Memory B cell (primary cell): ENCODE measurements at regions not wholly inside any gene's neighbourhood (a gene's known extent, or its start where the extent isn't known, plus 50 kb on each side); places are given as distances from the start of the nearest gene placed in this dataset.

ENCODE experiments used
- ATAC-seq: fragments of 150-1000 bp; cut with Tn5 transposase; 2 replicates; pipeline ENCODE4 v1.10.0; 2021; ENCODE audit warnings: low read depth, mild to moderate bottlenecking, moderate library complexity
- DNase-seq, 2 donors: peaks; one replicate each; pipeline ENCODE4 v3.0.0; 2022; ENCODE audit warnings: low spot score in 2 of 2
- H3K27ac Mint-ChIP-seq: one replicate; pipeline ENCODE4 v1.8.0; 2022; ENCODE audit warnings: mild to moderate bottlenecking, moderate library complexity, mixed read lengths
- H3K27me3 Mint-ChIP-seq: one replicate; pipeline ENCODE4 v1.8.0; 2022; ENCODE audit warnings: mixed read lengths
- H3K36me3 Mint-ChIP-seq: one replicate; pipeline ENCODE4 v1.8.0; 2022; ENCODE audit warnings: mild to moderate bottlenecking, mixed read lengths
- H3K4me1 Mint-ChIP-seq: one replicate; pipeline ENCODE4 v1.8.0; 2022; ENCODE audit warnings: mixed read lengths
- H3K4me3 Mint-ChIP-seq: one replicate; pipeline ENCODE4 v1.8.0; 2022; ENCODE audit warnings: mild to moderate bottlenecking, moderate library complexity, mixed read lengths
- H3K9me3 Mint-ChIP-seq: one replicate; pipeline ENCODE4 v1.8.0; 2022; ENCODE audit warnings: mixed read lengths

DNA sequence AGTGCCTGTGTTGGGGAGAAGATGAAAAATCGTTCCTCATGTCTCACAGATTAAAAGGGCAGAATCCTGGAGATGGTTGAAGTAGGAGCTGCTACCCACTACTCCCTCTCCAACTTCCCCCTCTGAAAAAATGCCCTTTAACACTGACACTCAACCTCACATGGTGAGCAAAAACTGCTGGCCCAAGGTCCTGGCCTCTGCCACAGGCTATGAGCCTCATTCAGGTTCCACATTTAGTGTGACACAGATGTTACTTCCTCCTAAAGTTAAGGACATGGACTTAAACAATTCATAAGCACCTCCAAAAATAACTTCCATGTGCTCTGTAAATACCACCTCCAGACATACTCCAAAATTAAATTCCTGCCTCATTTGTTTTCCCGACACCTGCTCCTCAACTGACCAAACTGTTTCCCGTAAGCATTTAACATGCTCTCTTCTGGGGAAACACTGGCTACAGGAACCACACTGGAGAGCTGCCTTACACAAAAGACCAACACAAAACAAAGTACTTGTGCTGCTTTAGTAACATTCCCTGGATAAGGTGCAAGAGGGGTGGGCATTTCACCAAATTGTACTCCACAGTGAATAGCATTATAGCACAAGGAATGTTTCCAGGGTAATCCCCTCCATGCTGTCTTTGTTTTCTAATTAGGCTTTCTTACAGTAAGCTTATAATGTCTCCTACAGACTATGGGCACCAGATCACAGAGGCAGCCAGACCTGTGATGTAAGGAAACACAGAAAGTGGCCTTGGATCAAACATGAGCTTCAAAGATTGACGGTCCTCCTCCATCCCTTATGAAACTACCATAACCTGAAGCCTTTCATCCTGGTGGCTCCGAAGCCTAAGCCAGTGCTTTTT is 57.0 kb downstream of the PHLDA1 start:
- Mint-ChIP-seq H3K36me3 (no peaks in the 10 kb centered on the region), H3K27me3 (no peaks in the 10 kb centered on the region), H3K4me3 (no peak overlapping the region), H3K27ac (no peak overlapping the region), H3K4me1 (peaks cover 6% of the 10 kb centered on the region), H3K9me3 (no peaks in the 10 kb centered on the region)
- no peak for DNase-seq
- ATAC-seq = no peak

DNA sequence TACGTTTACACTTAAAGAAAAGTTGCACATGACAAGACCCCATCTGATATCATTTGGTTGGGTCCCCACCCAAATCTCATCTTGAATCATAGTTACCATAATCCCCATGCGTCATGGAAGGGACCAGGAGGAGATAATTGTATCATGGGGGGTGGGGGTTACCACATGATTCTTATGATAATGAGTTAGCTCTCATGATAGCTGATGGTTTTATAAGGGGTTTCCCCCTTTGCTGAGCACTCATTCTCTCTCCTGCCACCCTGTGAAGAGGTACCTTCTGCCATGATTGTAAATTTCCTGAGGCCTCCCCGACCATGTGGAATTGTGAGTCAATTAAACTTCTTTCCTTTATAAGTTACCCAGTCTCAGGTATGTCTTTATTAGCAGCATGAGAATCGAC is 60.3 kb downstream of the PHLDA1 start:
- no peak overlapping the region for H3K4me3 Mint-ChIP-seq
- no peaks in the 10 kb centered on the region for H3K9me3 Mint-ChIP-seq
- DNase-seq (no peak), ATAC-seq (no peak)
- no peaks in the 10 kb centered on the region for H3K27me3 Mint-ChIP-seq
- H3K36me3 Mint-ChIP-seq = no peaks in the 10 kb centered on the region
- H3K27ac Mint-ChIP-seq = no peak overlapping the region
- H3K4me1 Mint-ChIP-seq = no peaks in the 10 kb centered on the region

DNA sequence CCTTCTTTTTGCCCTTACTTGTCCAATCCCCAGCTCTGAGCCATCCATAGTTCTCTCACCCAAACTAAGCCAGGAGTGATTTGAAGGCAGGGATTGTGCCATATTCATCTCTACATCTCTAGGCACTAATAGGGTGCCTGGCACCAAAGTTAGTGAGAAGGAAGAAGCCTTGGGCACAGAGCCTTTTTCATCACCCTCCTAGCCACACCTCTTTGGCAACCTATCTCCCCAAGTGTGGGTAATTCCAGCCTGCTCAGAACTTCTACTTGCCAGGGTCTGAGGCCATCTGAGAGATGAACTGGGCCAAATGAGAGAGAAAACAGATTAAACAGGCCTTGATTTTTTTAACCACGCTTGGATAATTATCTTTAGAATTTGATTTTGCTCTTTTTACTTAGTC is 61.3 kb downstream of the PHLDA1 start:
- Mint-ChIP-seq H3K27me3 (no peaks in the 10 kb centered on the region), H3K9me3 (no peaks in the 10 kb centered on the region), H3K36me3 (no peaks in the 10 kb centered on the region), H3K27ac (no peak overlapping the region), H3K4me1 (no peaks in the 10 kb centered on the region), H3K4me3 (no peak overlapping the region)
- no peak for ATAC-seq
- DNase-seq = no peak

DNA sequence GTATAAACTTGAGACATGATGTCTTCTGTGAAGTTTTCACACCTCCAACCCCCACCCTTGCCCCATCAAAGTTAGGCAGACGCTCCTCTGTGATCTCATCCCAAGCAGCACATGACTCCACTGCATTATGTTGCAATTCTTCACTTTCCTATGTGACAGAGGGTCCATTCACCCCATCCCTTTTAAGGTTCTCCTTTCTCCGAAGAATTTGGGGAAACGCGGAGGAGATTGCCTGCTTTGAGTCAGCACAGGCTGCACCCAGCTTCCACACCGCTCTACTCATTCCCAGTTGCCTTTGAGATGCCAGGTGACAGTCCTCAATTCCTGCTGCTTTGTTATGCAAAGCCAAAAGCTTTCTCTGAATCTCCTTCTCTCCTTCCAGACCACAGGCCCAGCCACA is 61.8 kb downstream of the PHLDA1 start:
- no peak for DNase-seq
- no peak overlapping the region for H3K27ac Mint-ChIP-seq
- H3K36me3 Mint-ChIP-seq = no peaks in the 10 kb centered on the region
- no peaks in the 10 kb centered on the region for H3K27me3 Mint-ChIP-seq
- no peak overlapping the region for H3K4me3 Mint-ChIP-seq
- no peak for ATAC-seq
- H3K9me3 Mint-ChIP-seq = no peaks in the 10 kb centered on the region
- H3K4me1 Mint-ChIP-seq = no peaks in the 10 kb centered on the region

DNA sequence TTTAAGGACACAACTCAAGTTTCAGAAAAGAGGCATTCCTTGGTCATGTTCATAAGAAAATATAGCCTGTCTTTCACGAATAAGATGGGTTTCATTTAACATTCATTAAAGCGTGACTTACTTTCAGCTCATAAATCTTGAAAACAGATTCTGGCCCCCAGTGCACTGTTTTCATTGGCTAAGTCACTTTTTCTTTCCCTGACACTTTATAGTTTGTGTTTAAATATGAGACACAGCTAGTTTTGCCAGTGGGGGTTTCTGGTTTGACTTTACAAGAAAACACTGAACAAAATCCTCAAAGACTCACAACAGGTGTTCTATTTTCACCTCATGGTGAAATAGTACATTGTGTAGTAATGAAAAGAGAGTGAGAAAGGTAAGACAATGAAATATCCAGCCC is 65.9 kb downstream of the PHLDA1 start:
- H3K9me3 Mint-ChIP-seq = no peaks in the 10 kb centered on the region
- H3K4me1 Mint-ChIP-seq = peaks cover 6% of the 10 kb centered on the region
- DNase-seq (no peak), ATAC-seq (no peak)
- H3K4me3 Mint-ChIP-seq = no peak overlapping the region
- H3K36me3 Mint-ChIP-seq = no peaks in the 10 kb centered on the region
- no peaks in the 10 kb centered on the region for H3K27me3 Mint-ChIP-seq
- H3K27ac Mint-ChIP-seq = no peak overlapping the region

DNA sequence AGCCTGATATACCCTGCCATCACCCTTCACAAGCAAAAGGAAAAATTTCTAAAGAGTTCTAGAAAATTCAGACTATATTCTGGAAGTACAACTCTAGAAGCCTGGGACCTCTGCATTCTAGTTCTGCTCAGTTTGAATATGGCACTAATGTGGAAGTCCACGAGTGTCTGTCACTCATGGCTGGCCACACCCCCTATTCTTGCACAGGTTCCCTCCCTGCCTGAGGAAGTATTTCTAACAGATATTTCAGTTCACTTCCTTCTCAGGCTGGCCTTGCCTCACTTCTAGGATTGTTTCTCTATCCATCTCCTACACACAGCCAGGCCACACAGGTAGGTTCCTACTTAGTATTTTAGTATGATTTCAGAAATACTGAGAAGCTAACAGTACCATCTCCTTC is 67.4 kb downstream of the PHLDA1 start:
- no peak overlapping the region for H3K27ac Mint-ChIP-seq
- no peak overlapping the region for H3K4me3 Mint-ChIP-seq
- H3K27me3 Mint-ChIP-seq = no peaks in the 10 kb centered on the region
- peaks cover 6% of the 10 kb centered on the region for H3K4me1 Mint-ChIP-seq
- H3K9me3 Mint-ChIP-seq = no peaks in the 10 kb centered on the region
- no peaks in the 10 kb centered on the region for H3K36me3 Mint-ChIP-seq
- DNase-seq (no peak), ATAC-seq (peak; percentile 97)

DNA sequence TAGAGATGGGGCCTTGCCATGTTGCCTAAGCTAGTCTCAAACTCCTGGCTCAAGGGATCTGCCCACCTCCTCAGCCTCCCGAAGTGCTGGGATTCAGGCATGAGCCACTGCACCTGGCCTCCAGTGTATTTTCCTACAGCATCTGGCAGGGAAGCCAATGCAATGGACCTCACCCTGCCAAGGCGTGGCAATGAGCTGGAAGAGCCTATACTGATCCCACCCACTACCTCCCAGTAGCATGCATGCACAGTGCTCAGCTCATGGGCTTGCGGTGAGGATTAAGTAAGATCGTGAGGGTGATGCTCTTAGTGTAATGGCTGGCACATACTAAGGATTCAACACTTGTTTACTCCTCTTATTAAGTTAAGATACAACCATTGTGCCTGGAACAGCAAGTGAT is 69.7 kb downstream of the PHLDA1 start:
- no peaks in the 10 kb centered on the region for H3K27me3 Mint-ChIP-seq
- no peak overlapping the region for H3K27ac Mint-ChIP-seq
- no peaks in the 10 kb centered on the region for H3K9me3 Mint-ChIP-seq
- no peak overlapping the region for H3K4me3 Mint-ChIP-seq
- peaks cover 6% of the 10 kb centered on the region for H3K4me1 Mint-ChIP-seq
- no peaks in the 10 kb centered on the region for H3K36me3 Mint-ChIP-seq
- DNase-seq (no peak), ATAC-seq (no peak)

DNA sequence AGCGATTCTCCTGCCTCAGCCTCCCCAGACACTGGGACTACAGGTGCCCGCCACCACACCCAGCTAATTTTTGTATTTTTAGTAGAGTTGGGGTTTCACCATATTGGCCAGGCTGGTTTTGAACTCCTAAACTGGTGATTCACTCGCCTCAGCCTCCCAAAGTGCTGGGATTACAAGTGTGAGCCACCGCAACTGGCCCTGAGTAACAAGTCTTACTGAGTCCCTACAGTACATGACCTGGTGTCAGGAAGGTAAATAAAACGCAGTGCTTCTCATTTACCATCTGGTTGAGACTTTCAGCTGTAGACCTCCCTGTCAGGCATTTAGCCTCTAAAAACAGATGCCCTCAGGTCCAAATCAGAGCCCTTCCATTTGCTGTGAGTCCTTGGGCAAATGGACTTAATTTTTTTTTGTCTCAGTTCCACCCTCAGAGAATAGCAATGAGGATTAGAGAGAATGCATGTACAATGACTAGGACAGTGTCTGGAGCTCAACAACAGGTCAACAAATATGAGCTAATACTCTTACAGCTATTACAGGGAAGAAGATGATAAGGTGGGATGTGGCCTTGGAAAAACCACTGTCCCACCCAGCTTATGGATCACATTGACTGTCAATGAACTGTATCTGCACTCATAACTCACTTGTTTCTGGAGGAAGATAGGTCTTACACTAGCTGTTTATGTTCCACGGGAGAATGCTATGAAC is 70.5 kb downstream of the PHLDA1 start:
- no peak for ATAC-seq
- H3K36me3 Mint-ChIP-seq = no peaks in the 10 kb centered on the region

DNA sequence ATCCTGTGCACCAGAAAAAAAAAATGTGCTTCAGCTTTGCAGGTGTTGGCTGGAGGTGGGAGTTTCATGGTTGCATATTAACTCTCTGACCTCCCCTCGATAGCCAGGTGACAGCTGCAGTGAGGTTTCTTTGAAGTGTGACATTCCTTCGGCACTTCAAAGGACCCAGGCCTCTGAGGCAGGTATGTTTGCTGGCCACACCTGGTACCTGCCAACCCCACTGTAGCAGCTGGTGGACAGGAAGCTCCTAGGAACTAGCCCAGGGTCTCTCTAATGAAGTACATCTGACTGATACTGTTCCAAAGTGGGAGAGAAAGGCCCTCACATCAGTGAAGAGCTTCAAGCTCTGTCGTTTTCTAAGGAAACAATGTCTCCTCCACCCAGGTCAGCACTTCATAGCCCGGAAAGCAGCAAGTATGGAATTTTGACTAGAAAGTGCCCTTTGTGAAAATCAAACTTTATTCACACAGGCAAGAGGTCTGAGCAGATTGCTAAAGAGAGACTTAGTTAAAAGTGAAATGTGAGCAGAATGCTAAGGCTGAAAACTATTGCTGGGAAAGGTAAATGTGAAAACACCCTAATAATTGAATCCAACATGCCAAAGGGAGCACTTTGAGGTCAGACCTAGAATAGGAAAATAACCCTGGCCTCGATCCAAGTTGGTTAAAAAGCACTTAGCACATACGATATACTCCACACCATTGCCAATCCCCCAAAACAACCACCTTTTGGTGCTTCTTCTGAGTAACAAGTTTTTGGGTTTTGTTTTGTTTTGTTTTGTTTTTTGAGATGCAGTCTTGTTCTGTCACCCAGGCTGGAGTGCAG is 71.3 kb downstream of the PHLDA1 start:
- Mint-ChIP-seq H3K9me3 (no peaks in the 10 kb centered on the region), H3K36me3 (no peaks in the 10 kb centered on the region), H3K27me3 (no peaks in the 10 kb centered on the region), H3K4me3 (no peak overlapping the region), H3K27ac (no peak overlapping the region), H3K4me1 (peaks cover 6% of the 10 kb centered on the region)
- DNase-seq (no peak), ATAC-seq (no peak)

More for the DNA sequence above, 70.5 kb downstream of the PHLDA1 start:
- Mint-ChIP-seq H3K27me3 (no peaks in the 10 kb centered on the region), H3K9me3 (no peaks in the 10 kb centered on the region), H3K27ac (no peak overlapping the region), H3K4me1 (peaks cover 6% of the 10 kb centered on the region), H3K4me3 (no peak overlapping the region)
- no peak for DNase-seq

DNA sequence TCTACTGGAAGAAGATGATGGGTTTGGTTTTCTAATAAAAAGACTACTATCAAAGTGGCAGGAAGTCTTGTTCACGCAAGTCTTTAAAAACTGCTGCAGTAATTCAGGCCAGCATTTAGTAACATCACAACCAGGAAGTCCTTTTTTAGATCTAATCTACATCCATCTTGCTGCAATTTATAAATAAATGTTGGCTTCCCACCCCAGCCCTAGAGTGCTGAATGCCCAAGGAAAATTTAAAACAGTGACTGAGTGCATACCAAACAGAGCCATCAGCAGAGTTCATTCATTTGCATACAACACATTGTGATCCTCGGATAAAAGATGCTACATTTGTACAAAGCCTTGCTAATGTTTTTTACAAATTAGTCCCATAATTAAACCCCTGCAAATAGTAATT is 72.1 kb downstream of the PHLDA1 start:
- Mint-ChIP-seq H3K4me1 (peaks cover 6% of the 10 kb centered on the region), H3K27me3 (no peaks in the 10 kb centered on the region), H3K27ac (no peak overlapping the region), H3K36me3 (no peaks in the 10 kb centered on the region), H3K9me3 (no peaks in the 10 kb centered on the region), H3K4me3 (no peak overlapping the region)
- DNase-seq = no peak
- no peak for ATAC-seq

DNA sequence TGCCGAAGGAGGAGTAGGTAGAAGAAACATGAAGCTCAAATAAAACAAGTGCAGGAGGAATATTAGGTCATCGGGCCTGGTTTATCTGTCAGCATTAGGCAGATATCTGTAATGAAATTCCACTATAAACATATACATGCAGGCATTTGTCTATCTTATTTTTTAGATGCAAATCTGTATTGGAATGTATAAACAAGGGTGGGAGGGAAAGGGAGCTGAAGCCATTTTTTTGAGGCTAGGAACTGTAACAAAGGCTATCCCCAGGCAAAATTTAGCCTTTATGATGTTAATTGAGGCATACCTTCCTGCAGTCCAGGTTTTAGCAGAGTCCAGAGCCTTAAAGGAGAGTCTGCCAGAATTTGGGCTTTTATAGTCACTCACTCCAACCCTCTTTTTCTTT is 72.5 kb downstream of the PHLDA1 start:
- Mint-ChIP-seq H3K4me3 (no peak overlapping the region), H3K27ac (no peak overlapping the region), H3K4me1 (peaks cover 2% of the 10 kb centered on the region), H3K36me3 (no peaks in the 10 kb centered on the region), H3K27me3 (no peaks in the 10 kb centered on the region), H3K9me3 (no peaks in the 10 kb centered on the region)
- ATAC-seq (no peak), DNase-seq (no peak)

DNA sequence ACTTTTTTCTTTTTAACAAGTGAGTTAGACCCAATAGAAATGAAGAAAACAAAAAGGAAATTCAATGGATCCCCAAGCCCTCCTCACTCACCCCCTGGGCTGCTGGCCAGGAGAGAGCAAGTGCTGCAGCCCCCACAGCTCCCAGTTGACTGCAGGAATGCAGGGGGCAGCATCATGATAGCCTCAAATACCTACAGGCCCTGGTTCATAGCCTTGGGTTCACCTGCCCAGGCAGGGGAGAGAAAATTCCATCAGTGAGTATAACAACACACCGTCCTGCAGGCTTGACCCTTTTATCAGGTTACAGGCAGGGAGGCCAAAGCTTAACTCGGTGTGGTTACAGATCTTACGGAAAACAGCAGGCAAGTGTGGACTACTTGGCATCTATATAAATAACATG is 76.3 kb downstream of the PHLDA1 start:
- DNase-seq (no peak), ATAC-seq (no peak)
- Mint-ChIP-seq H3K9me3 (no peaks in the 10 kb centered on the region), H3K4me1 (no peaks in the 10 kb centered on the region), H3K27me3 (no peaks in the 10 kb centered on the region), H3K4me3 (no peak overlapping the region), H3K27ac (no peak overlapping the region), H3K36me3 (no peaks in the 10 kb centered on the region)

DNA sequence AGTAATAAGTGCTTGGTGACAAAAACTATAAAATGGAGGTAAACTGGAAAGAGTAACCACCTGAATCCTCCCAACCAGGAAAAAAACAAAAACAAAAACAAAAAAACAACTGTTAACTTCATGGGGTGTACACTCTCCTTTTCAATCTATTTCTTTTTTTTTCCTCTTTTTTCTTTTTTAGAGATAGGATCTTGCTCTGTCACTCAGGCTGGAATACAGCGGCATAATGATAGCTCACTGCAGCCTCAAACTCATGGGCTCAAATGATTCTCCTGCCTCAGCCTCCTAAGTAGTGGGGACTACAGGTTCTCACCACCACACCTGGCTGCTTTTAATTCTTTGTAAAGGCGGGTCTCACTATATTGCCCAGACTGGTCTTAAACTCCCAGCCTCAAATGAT is 76.8 kb downstream of the PHLDA1 start:
- Mint-ChIP-seq H3K4me1 (no peaks in the 10 kb centered on the region), H3K27me3 (no peaks in the 10 kb centered on the region), H3K36me3 (no peaks in the 10 kb centered on the region), H3K27ac (no peak overlapping the region), H3K9me3 (no peaks in the 10 kb centered on the region), H3K4me3 (no peak overlapping the region)
- ATAC-seq = no peak
- no peak for DNase-seq

DNA sequence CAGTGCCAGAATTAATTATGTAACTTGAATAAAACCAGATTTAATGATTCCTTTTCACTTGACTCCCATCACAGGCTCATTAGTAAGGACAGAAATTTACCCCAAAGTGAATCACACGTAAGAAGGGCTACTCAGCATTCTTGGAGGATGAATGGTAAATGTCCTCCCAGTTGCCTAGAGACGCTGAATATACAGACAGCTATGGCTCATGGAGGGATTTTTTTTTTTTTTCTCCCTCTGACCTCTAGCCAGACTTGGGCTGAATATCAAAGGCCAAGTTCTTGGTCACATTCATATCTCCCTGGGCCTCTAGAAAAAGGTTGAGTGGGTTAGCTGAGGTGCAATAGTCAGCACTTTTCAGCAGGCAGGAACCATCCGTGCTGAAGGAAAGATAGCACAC is 77.5 kb downstream of the PHLDA1 start:
- ATAC-seq (no peak), DNase-seq (no peak)

More for the DNA sequence above, 77.5 kb downstream of the PHLDA1 start:
- Mint-ChIP-seq H3K36me3 (no peaks in the 10 kb centered on the region), H3K27me3 (no peaks in the 10 kb centered on the region), H3K27ac (no peak overlapping the region), H3K9me3 (no peaks in the 10 kb centered on the region), H3K4me3 (no peak overlapping the region), H3K4me1 (no peaks in the 10 kb centered on the region)
